ENCODE measurements at regions not wholly inside any gene's neighbourhood (a gene's known extent, or its start where the extent isn't known, plus 50 kb on each side); places are given as distances from the start of the nearest gene placed in this dataset.

DNA sequence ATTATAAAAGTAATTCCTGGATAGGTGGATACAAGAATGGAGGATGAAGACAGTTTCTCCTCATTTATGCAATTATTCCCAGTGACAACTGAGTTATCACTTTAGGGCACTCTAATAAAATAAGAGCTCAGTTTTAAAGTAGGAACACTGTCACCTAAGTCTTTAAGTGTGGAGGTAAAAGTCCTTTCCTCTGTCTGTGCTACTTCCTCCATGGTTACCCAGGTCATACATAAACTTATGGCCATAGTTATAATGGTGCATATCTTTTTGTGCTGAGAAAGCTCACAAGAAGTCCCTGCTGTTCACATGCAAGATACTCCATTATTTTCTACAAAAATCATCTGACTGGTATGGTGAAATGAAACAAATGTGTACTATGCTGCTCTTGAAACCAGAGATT is 1093.6 kb downstream of the IGSF11 start:
- TF ChIP-seq, protein P1, sequence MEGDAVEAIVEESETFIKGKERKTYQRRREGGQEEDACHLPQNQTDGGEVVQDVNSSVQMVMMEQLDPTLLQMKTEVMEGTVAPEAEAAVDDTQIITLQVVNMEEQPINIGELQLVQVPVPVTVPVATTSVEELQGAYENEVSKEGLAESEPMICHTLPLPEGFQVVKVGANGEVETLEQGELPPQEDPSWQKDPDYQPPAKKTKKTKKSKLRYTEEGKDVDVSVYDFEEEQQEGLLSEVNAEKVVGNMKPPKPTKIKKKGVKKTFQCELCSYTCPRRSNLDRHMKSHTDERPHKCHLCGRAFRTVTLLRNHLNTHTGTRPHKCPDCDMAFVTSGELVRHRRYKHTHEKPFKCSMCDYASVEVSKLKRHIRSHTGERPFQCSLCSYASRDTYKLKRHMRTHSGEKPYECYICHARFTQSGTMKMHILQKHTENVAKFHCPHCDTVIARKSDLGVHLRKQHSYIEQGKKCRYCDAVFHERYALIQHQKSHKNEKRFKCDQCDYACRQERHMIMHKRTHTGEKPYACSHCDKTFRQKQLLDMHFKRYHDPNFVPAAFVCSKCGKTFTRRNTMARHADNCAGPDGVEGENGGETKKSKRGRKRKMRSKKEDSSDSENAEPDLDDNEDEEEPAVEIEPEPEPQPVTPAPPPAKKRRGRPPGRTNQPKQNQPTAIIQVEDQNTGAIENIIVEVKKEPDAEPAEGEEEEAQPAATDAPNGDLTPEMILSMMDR (IDR thresholded peaks at IDR 0.05) = no peak
- TF ChIP-seq POLR2A (IDR thresholded peaks at IDR 0.05) = no peak
